ENCODE measurements at regions not wholly inside any gene's neighbourhood (a gene's known extent, or its start where the extent isn't known, plus 50 kb on each side); places are given as distances from the start of the nearest gene placed in this dataset.

- no peak overlapping the region for H3K27ac ChIP-seq (ENCODE audit: insufficient read depth, low read length)
- no peak overlapping the region for H2AFZ ChIP-seq (ENCODE audit: low read length)
- no peaks in the 10 kb centered on the region for H3K4me1 ChIP-seq (ENCODE audit: control insufficient read depth, extremely low read depth, insufficient read depth, low read length)
- DNase-seq (ENCODE audit: low read depth in 2 of 2), result no peak
- H3K27me3 ChIP-seq (ENCODE audit: control insufficient read depth, insufficient read depth, low read length), result no peaks in the 10 kb centered on the region
- TF ChIP-seq, protein P1, sequence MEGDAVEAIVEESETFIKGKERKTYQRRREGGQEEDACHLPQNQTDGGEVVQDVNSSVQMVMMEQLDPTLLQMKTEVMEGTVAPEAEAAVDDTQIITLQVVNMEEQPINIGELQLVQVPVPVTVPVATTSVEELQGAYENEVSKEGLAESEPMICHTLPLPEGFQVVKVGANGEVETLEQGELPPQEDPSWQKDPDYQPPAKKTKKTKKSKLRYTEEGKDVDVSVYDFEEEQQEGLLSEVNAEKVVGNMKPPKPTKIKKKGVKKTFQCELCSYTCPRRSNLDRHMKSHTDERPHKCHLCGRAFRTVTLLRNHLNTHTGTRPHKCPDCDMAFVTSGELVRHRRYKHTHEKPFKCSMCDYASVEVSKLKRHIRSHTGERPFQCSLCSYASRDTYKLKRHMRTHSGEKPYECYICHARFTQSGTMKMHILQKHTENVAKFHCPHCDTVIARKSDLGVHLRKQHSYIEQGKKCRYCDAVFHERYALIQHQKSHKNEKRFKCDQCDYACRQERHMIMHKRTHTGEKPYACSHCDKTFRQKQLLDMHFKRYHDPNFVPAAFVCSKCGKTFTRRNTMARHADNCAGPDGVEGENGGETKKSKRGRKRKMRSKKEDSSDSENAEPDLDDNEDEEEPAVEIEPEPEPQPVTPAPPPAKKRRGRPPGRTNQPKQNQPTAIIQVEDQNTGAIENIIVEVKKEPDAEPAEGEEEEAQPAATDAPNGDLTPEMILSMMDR (conservative IDR thresholded peaks at IDR 0.05 in 1 of 2, IDR thresholded peaks at IDR 0.05 in 1 of 2; ENCODE audit: low read depth in 1 of 2, low read length in 2 of 2), result no peak
- no peak for TF ChIP-seq EZH2 (IDR thresholded peaks at IDR 0.05; ENCODE audit: low read length, missing control alignments)
- no peaks in the 10 kb centered on the region for H4K20me1 ChIP-seq (ENCODE audit: control insufficient read depth, extremely low read depth, insufficient read depth, low read length)
- H3K9me3 ChIP-seq (ENCODE audit: control insufficient read depth, insufficient read depth, low read depth, low read length), result no peaks in the 10 kb centered on the region
- H3K4me3 ChIP-seq (replicated peaks in 1 of 4; ENCODE audit: control extremely low read depth in 1 of 4, insufficient read depth in 1 of 4, low read depth in 3 of 4, low read length in 4 of 4), result no peak overlapping the region
- H3K9ac ChIP-seq (ENCODE audit: insufficient read depth, low read length), result no peak overlapping the region
- H3K4me2 ChIP-seq (ENCODE audit: extremely low read depth, insufficient read depth, low read length), result no peak overlapping the region
- H3K79me2 ChIP-seq (ENCODE audit: control insufficient read depth, insufficient read depth, low read length), result no peaks in the 10 kb centered on the region
- no peaks in the 10 kb centered on the region for H3K36me3 ChIP-seq (ENCODE audit: control insufficient read depth, insufficient read depth, low read length)
These were observed 361.1 kb upstream of the CLEC14A start for GRCh38 chr14:38616959-38617358.

DNA sequence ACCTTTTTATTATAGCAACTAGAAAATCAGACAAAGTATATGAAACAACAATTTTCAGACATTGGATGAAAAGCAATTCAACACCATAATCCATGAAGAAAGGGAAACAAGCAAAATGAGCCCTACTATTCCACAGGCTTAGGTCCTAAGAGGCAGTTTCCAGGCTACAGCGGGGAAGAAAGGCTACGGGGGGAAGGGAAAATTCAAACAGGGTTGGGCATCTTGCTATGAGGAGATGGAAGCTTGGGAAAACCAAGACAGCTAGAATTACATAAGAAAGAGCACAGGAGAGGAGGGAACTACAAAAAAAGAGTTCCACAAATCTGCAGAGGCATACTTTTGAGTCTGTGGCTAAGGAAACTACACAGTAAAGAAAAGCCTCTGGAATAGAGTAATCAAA, 356.0 kb upstream of the CLEC14A start:
- H3K4me1 ChIP-seq (ENCODE audit: control insufficient read depth, extremely low read depth, insufficient read depth, low read length), result no peaks in the 10 kb centered on the region
- H3K4me3 ChIP-seq (replicated peaks in 1 of 4; ENCODE audit: control extremely low read depth in 1 of 4, insufficient read depth in 1 of 4, low read depth in 3 of 4, low read length in 4 of 4), result no peak overlapping the region
- no peaks in the 10 kb centered on the region for H3K79me2 ChIP-seq (ENCODE audit: control insufficient read depth, insufficient read depth, low read length)
- H3K4me2 ChIP-seq (ENCODE audit: extremely low read depth, insufficient read depth, low read length), result no peak overlapping the region
- H3K9ac ChIP-seq (ENCODE audit: insufficient read depth, low read length), result no peak overlapping the region
- TF ChIP-seq, protein P1 (conservative IDR thresholded peaks at IDR 0.05 in 1 of 2, IDR thresholded peaks at IDR 0.05 in 1 of 2; ENCODE audit: low read depth in 1 of 2, low read length in 2 of 2), result no peak
- H3K36me3 ChIP-seq (ENCODE audit: control insufficient read depth, insufficient read depth, low read length), result no peaks in the 10 kb centered on the region
- no peaks in the 10 kb centered on the region for H4K20me1 ChIP-seq (ENCODE audit: control insufficient read depth, extremely low read depth, insufficient read depth, low read length)
- no peaks in the 10 kb centered on the region for H3K9me3 ChIP-seq (ENCODE audit: control insufficient read depth, insufficient read depth, low read depth, low read length)
- no peak overlapping the region for H3K27ac ChIP-seq (ENCODE audit: insufficient read depth, low read length)
- no peak overlapping the region for H2AFZ ChIP-seq (ENCODE audit: low read length)
- no peaks in the 10 kb centered on the region for H3K27me3 ChIP-seq (ENCODE audit: control insufficient read depth, insufficient read depth, low read length)
- DNase-seq (ENCODE audit: low read depth in 2 of 2), result no peak

DNA sequence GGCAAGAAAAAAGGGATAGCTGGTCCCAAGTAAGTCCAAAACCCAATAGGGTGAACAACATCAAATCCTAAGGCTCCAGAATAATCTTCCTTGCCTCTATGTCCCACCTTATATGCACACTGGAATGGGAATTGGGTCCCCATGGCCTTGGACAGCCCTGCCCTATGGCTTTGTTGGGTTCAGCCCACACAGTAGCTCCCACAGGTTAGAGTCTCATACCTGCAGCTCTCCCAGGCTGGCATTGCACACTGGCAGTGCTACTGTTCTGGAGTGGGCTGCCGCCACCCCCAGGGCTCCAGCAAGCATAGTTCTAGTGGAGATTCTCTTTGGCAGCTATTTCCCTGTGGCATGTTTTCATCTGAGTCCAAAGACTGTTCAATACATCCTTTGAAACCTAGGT, 352.4 kb upstream of the CLEC14A start:
- Histone ChIP-seq H2AFZ (ENCODE audit: low read length) (no peak overlapping the region), H3K36me3 (ENCODE audit: control insufficient read depth, insufficient read depth, low read length) (no peaks in the 10 kb centered on the region)

More for the DNA sequence above, 352.4 kb upstream of the CLEC14A start:
- H3K79me2 ChIP-seq (ENCODE audit: control insufficient read depth, insufficient read depth, low read length), result no peaks in the 10 kb centered on the region
- H3K27me3 ChIP-seq (ENCODE audit: control insufficient read depth, insufficient read depth, low read length), result no peaks in the 10 kb centered on the region
- no peak overlapping the region for H3K27ac ChIP-seq (ENCODE audit: insufficient read depth, low read length)
- no peak overlapping the region for H3K4me3 ChIP-seq (replicated peaks in 1 of 4; ENCODE audit: control extremely low read depth in 1 of 4, insufficient read depth in 1 of 4, low read depth in 3 of 4, low read length in 4 of 4)
- H3K4me2 ChIP-seq (ENCODE audit: extremely low read depth, insufficient read depth, low read length), result no peak overlapping the region
- H3K9ac ChIP-seq (ENCODE audit: insufficient read depth, low read length), result no peak overlapping the region
- no peaks in the 10 kb centered on the region for H3K4me1 ChIP-seq (ENCODE audit: control insufficient read depth, extremely low read depth, insufficient read depth, low read length)
- TF ChIP-seq, protein P1 (conservative IDR thresholded peaks at IDR 0.05 in 1 of 2, IDR thresholded peaks at IDR 0.05 in 1 of 2; ENCODE audit: low read depth in 1 of 2, low read length in 2 of 2), result no peak
- TF ChIP-seq EZH2 (IDR thresholded peaks at IDR 0.05; ENCODE audit: low read length, missing control alignments), result no peak
- H4K20me1 ChIP-seq (ENCODE audit: control insufficient read depth, extremely low read depth, insufficient read depth, low read length), result no peaks in the 10 kb centered on the region
- no peak for DNase-seq (ENCODE audit: low read depth in 2 of 2)
- no peaks in the 10 kb centered on the region for H3K9me3 ChIP-seq (ENCODE audit: control insufficient read depth, insufficient read depth, low read depth, low read length)

Measured in fibroblast of lung (primary cell).